ENCODE measurements at regions not wholly inside any gene's neighbourhood (a gene's known extent, or its start where the extent isn't known, plus 50 kb on each side); places are given as distances from the start of the nearest gene placed in this dataset.
"Not testable (repeated sequence)": the region's sequence is repeated elsewhere in the genome, so short reads cannot be mapped to it uniquely, and the experiment has no call there.

DNA sequence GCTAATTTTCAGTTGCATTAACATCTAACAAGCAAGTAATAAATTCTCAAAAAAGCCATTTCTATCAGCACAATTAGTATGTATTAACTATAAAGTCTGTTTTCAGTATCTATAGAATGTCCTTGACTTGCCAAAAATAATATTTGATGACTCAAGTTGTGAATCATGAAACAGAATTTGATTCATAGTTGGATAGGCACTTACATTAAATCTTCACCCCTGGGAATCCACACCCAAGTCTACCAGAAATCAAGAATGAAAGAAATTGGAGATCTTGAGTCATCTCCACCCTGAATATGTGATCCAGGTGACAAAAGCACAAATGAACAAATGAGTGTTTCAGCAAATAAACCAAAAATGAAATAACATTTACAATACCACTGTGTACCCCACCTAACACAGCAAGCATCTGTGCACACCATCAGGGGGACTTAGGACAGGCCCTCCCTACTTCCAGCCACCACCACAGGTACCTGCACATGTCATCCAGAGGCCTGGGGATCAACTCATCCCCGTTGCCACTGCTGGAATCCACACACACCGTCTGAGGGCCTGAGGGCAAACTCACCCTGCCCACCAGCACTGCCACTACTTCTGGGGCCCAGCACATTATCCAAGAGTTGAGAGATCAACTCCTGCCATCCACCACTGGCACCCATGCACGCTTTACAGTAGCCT, 160.1 kb downstream of the MTERF1 start:
- H3K27me3 Mint-ChIP-seq (ENCODE audit: low read depth), result no peaks in the 10 kb centered on the region; the same call in 1 of the 2 replicates
- ChIA-PET CTCF (no interaction called here), POLR2A (no interaction called here)
- peaks cover 5% of the 10 kb centered on the region; the same call in 1 of the 2 replicates for H3K4me1 Mint-ChIP-seq
- TF ChIP-seq, protein P1, sequence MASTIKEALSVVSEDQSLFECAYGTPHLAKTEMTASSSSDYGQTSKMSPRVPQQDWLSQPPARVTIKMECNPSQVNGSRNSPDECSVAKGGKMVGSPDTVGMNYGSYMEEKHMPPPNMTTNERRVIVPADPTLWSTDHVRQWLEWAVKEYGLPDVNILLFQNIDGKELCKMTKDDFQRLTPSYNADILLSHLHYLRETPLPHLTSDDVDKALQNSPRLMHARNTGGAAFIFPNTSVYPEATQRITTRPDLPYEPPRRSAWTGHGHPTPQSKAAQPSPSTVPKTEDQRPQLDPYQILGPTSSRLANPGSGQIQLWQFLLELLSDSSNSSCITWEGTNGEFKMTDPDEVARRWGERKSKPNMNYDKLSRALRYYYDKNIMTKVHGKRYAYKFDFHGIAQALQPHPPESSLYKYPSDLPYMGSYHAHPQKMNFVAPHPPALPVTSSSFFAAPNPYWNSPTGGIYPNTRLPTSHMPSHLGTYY (CRISPR knock-in tag; IDR thresholded peaks at IDR 0.05), result no peak
- TF ChIP-seq RELA (CRISPR knock-in tag; IDR thresholded peaks at IDR 0.05; ENCODE audit: borderline replicate concordance), result no peak
- TF ChIP-seq ZNF232 (CRISPR knock-in tag; IDR thresholded peaks at IDR 0.05), result no peak
- TF ChIP-seq, protein P2, sequence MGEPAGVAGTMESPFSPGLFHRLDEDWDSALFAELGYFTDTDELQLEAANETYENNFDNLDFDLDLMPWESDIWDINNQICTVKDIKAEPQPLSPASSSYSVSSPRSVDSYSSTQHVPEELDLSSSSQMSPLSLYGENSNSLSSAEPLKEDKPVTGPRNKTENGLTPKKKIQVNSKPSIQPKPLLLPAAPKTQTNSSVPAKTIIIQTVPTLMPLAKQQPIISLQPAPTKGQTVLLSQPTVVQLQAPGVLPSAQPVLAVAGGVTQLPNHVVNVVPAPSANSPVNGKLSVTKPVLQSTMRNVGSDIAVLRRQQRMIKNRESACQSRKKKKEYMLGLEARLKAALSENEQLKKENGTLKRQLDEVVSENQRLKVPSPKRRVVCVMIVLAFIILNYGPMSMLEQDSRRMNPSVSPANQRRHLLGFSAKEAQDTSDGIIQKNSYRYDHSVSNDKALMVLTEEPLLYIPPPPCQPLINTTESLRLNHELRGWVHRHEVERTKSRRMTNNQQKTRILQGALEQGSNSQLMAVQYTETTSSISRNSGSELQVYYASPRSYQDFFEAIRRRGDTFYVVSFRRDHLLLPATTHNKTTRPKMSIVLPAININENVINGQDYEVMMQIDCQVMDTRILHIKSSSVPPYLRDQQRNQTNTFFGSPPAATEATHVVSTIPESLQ (CRISPR knock-in tag; IDR thresholded peaks at IDR 0.05), result no peak
- TF ChIP-seq ZNF396 (CRISPR knock-in tag; IDR thresholded peaks at IDR 0.05; ENCODE audit: borderline replicate concordance), result no peak
- TF ChIP-seq ZNF138 (CRISPR knock-in tag; conservative IDR thresholded peaks at IDR 0.05), result no peak
- TF ChIP-seq, protein P3, sequence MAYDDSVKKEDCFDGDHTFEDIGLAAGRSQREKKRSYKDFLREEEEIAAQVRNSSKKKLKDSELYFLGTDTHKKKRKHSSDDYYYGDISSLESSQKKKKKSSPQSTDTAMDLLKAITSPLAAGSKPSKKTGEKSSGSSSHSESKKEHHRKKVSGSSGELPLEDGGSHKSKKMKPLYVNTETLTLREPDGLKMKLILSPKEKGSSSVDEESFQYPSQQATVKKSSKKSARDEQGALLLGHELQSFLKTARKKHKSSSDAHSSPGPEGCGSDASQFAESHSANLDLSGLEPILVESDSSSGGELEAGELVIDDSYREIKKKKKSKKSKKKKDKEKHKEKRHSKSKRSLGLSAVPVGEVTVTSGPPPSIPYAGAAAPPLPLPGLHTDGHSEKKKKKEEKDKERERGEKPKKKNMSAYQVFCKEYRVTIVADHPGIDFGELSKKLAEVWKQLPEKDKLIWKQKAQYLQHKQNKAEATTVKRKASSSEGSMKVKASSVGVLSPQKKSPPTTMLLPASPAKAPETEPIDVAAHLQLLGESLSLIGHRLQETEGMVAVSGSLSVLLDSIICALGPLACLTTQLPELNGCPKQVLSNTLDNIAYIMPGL (CRISPR knock-in tag; IDR thresholded peaks at IDR 0.05), result no peak
- TF ChIP-seq, protein P4, sequence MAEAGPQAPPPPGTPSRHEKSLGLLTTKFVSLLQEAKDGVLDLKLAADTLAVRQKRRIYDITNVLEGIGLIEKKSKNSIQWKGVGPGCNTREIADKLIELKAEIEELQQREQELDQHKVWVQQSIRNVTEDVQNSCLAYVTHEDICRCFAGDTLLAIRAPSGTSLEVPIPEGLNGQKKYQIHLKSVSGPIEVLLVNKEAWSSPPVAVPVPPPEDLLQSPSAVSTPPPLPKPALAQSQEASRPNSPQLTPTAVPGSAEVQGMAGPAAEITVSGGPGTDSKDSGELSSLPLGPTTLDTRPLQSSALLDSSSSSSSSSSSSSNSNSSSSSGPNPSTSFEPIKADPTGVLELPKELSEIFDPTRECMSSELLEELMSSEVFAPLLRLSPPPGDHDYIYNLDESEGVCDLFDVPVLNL (CRISPR knock-in tag; IDR thresholded peaks at IDR 0.05; ENCODE audit: borderline replicate concordance, low read depth), result no peak
- H3K36me3 Mint-ChIP-seq, result no peaks in the 10 kb centered on the region
- DNase-seq (ENCODE audit: low spot score), result no peak
- no peak overlapping the region for H3K27ac Mint-ChIP-seq
- ATAC-seq, result no peak
- H3K4me3 Mint-ChIP-seq, result no peak overlapping the region
- peaks cover 14% of the 10 kb centered on the region; the same call in 1 of the 2 replicates for H3K9me3 Mint-ChIP-seq

DNA sequence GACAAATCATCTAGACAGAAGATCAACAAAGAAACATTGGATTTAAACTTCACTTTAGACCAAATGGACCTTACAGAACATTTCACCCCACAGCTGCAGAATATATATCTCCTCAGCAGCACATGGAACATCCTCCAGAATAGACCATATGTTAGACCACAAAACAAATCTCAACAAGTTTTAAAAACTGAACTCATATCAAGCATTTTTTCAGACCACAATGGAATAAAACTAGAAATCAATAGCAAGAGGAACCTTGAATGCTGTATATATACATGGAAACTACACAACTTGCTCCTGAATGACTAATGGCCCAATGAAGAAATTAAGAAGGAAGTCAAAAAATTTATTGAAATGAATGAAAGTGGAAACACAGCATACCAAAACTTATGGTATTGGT, 157.7 kb downstream of the MTERF1 start:
- no peaks in the 10 kb centered on the region for H3K36me3 Mint-ChIP-seq
- CTCF ChIA-PET, result no interaction called here
- POLR2A ChIA-PET, result no interaction called here

DNA sequence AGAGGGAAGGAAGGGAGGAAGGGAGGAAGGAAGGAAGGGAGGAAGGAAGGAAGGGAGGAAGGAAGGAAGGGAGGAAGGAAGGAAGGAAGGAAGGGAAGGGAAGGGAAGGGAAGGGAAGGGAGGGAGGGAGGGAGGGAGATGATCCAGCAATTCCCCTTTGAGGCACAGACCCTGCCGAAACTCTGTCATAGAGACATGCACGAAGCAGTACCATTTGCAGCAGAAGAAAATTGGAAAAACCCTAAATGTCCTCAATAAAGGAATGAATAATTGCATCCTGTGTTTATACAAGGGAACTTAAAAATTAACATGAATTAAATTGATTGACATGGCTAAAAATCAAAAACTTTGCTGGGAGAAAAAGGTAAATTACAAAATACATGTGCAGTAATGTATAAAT, 151.5 kb downstream of the MTERF1 start:
- H3K4me1 Mint-ChIP-seq; POLR2A ChIA-PET; H3K27ac Mint-ChIP-seq; H3K36me3 Mint-ChIP-seq; ATAC-seq; DNase-seq (ENCODE audit: low spot score); H3K4me3 Mint-ChIP-seq: not testable (repeated sequence)
- Mint-ChIP-seq H3K27me3 (ENCODE audit: low read depth) (peaks cover 10% of the 10 kb centered on the region), H3K9me3 (peaks cover 11% of the 10 kb centered on the region; the same call in 1 of the 2 replicates)
- CTCF ChIA-PET, result interaction anchor here (0.6 kb wide), 1 partner anchor 11 kb away, joined by 3 read pairs; no protein-coding TSS in a partner anchor

More for the DNA sequence above, 157.7 kb downstream of the MTERF1 start:
- Mint-ChIP-seq H3K27ac (no peak overlapping the region), H3K4me1 (0 out of 2 replicates have a peak, but pooled peaks cover 3% of the 10 kb centered on the region), H3K27me3 (ENCODE audit: low read depth) (no peaks in the 10 kb centered on the region; the same call in 1 of the 2 replicates), H3K9me3 (peaks cover 14% of the 10 kb centered on the region; the same call in 1 of the 2 replicates), H3K4me3 (no peak overlapping the region)
- DNase-seq (ENCODE audit: low spot score) (no peak), ATAC-seq (no peak)
- TF ChIP-seq ZBTB21 (CRISPR knock-in tag; IDR thresholded peaks at IDR 0.05; ENCODE audit: borderline replicate concordance) (no peak), CREB1 (CRISPR knock-in tag; IDR thresholded peaks at IDR 0.05) (no peak), KAT7 (CRISPR knock-in tag; IDR thresholded peaks at IDR 0.05; ENCODE audit: borderline replicate concordance) (no peak), TEAD4 (CRISPR knock-in tag; IDR thresholded peaks at IDR 0.05) (no peak)
- TF ChIP-seq, protein P5, sequence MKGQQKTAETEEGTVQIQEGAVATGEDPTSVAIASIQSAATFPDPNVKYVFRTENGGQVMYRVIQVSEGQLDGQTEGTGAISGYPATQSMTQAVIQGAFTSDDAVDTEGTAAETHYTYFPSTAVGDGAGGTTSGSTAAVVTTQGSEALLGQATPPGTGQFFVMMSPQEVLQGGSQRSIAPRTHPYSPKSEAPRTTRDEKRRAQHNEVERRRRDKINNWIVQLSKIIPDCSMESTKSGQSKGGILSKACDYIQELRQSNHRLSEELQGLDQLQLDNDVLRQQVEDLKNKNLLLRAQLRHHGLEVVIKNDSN (CRISPR knock-in tag; IDR thresholded peaks at IDR 0.05), result no peak
- TF ChIP-seq, protein P6, sequence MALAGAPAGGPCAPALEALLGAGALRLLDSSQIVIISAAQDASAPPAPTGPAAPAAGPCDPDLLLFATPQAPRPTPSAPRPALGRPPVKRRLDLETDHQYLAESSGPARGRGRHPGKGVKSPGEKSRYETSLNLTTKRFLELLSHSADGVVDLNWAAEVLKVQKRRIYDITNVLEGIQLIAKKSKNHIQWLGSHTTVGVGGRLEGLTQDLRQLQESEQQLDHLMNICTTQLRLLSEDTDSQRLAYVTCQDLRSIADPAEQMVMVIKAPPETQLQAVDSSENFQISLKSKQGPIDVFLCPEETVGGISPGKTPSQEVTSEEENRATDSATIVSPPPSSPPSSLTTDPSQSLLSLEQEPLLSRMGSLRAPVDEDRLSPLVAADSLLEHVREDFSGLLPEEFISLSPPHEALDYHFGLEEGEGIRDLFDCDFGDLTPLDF (CRISPR knock-in tag; IDR thresholded peaks at IDR 0.05), result no peak
